Sigmoid colon (tissue), 6 donors: ENCODE measurements at regions not wholly inside any gene's neighbourhood (a gene's known extent, or its start where the extent isn't known, plus 50 kb on each side); places are given as distances from the start of the nearest gene placed in this dataset.

Experiments used
- DNase-seq: peaks from one replicate; pipeline ENCODE4 v3.0.0-alpha.2; 2019
- H3K27ac ChIP-seq, 4 donors: fragments of 200-600 bp; sonication (generic); one replicate each; pipeline ENCODE4 v1.5.1; 2016 to 2019; ENCODE audit warnings: mild to moderate bottlenecking in 1 of 4
- H3K27me3 ChIP-seq, 3 donors: fragments of 200-600 bp; sonication (generic); one replicate each; pipeline ENCODE4 v1.5.1; 2019; ENCODE audit warnings: mild to moderate bottlenecking in 1 of 3
- H3K36me3 ChIP-seq, 4 donors: fragments of 200-600 bp; sonication (generic); one replicate each; pipeline ENCODE4 v1.5.1; 2016 to 2019
- H3K4me1 ChIP-seq, 4 donors: fragments of 200-600 bp; sonication (generic); one replicate each; pipeline ENCODE4 v1.5.1; 2017 to 2019
- H3K4me3 ChIP-seq, 4 donors: fragments of 200-600 bp; sonication (generic); one replicate each; pipeline ENCODE4 v1.5.1; 2017 to 2019; ENCODE audit warnings: mild to moderate bottlenecking in 2 of 4, moderate library complexity in 1 of 4
- H3K9me3 ChIP-seq, 4 donors: fragments of 200-600 bp in 3 of 4; sonication (generic) in 3 of 4; one replicate each; pipeline versions ENCODE4 v1.5.1 to v1.6.1; 2013 to 2019
- EP300 ChIP-seq, 4 donors: sonication (generic); formaldehyde crosslinking; IDR thresholded peaks; one replicate each; pipeline ENCODE4 v1.6.1; 2017; ENCODE audit warnings: antibody characterized with exemption in 4 of 4
- POLR2A ChIP-seq, 2 donors: fragments of 450-650 bp; IDR thresholded peaks; one replicate each; pipeline ENCODE4 v1.6.1; 2016; ENCODE audit warnings: antibody characterized with exemption in 2 of 2, mild to moderate bottlenecking in 2 of 2, moderate library complexity in 2 of 2
- POLR2AphosphoS5 ChIP-seq, 4 donors: sonication (generic); formaldehyde crosslinking; IDR thresholded peaks; one replicate each; pipeline ENCODE4 v1.6.1; 2017; ENCODE audit warnings: antibody characterized with exemption in 4 of 4
- WGBS, 2 donors: extraction: QIAGEN DNeasy Blood & Tissue Kit; methylation state at CpG; one replicate each; pipeline ENCODE4 v1.1.7; 2013; 5-methylcytosine and 5-hydroxymethylcytosine counted together
- intact Hi-C: fragments of 100-400 bp; cut with DNase I; formaldehyde crosslinking; loops from one replicate; pipeline ENCODE4 v1.15.1; 2023
- TF ChIP-seq, protein P1 (sequence below), 4 experiments: fragments of 450-650 bp in 3 of 4; fragments of 200-600 bp in 1 of 4; IDR thresholded peaks; one replicate each; pipeline ENCODE4 v1.5.1; 2016 to 2019; ENCODE audit warnings: antibody characterized with exemption in 4 of 4, mild to moderate bottlenecking in 3 of 4, moderate library complexity in 2 of 4
- donor health status: healthy with polysubstance abuse.
- donor health status: healthy.

DNA sequence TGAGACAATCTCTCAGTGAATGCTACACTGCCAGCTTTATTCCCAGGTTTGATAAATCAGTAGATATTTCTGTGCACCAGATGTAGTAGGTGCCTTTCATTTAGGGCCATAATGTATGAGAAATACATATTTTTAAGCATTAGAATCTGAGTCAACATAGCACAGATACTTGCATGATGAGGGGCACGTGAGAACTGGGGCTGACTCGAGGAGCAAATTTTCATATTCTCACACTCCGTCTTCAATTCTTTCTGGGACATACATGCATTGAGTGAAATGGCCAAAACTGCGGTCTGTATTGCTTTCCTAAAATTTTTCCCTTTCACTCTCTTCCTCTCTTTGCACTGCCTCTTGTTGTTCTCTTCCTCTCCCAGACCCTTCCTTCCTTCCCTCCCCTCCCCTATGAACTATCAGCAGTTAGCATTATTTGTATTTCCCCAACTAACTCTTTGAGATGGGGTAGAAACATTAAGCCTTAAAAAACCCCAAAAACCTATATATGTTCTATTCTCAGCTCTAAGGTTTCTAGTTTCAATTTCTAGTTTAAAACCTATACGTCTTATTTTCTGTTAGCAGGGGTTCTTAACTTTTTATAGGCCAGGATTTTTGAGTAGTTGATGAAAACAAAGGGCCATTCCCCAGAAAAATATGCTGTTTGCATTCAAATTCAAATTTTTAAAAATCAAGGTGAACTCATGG is 289.1 kb downstream of the PTBP2 start:
- Histone ChIP-seq H3K27me3 (no peaks in the 10 kb centered on the region), H3K9me3 (no peaks in the 10 kb centered on the region), H3K27ac (no peak overlapping the region), H3K4me3 (no peak overlapping the region), H3K4me1 (peaks cover 0 to 4% (median 0%) of the 10 kb centered on the region in 4 donors), H3K36me3 (no peaks in the 10 kb centered on the region)
- intact Hi-C loops, result no loop called here
- TF ChIP-seq, protein P1, sequence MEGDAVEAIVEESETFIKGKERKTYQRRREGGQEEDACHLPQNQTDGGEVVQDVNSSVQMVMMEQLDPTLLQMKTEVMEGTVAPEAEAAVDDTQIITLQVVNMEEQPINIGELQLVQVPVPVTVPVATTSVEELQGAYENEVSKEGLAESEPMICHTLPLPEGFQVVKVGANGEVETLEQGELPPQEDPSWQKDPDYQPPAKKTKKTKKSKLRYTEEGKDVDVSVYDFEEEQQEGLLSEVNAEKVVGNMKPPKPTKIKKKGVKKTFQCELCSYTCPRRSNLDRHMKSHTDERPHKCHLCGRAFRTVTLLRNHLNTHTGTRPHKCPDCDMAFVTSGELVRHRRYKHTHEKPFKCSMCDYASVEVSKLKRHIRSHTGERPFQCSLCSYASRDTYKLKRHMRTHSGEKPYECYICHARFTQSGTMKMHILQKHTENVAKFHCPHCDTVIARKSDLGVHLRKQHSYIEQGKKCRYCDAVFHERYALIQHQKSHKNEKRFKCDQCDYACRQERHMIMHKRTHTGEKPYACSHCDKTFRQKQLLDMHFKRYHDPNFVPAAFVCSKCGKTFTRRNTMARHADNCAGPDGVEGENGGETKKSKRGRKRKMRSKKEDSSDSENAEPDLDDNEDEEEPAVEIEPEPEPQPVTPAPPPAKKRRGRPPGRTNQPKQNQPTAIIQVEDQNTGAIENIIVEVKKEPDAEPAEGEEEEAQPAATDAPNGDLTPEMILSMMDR (IDR thresholded peaks at IDR 0.05), result no peak
- TF ChIP-seq EP300 (IDR thresholded peaks at IDR 0.05) (no peak), POLR2AphosphoS5 (IDR thresholded peaks at IDR 0.05) (no peak)
- no peak for DNase-seq
- whole genome bisulfite sequencing, 2 donors, result 89 to 92% methylated on average over 5 of the region's 5 CpGs

- H3K27ac ChIP-seq, result no peak overlapping the region
- no peaks in the 10 kb centered on the region for H3K27me3 ChIP-seq
- no peaks in the 10 kb centered on the region for H3K9me3 ChIP-seq
- H3K4me3 ChIP-seq, result no peak overlapping the region
- intact Hi-C loops, result no loop called here
- no peak for DNase-seq
- H3K36me3 ChIP-seq, result no peaks in the 10 kb centered on the region
- TF ChIP-seq POLR2A (IDR thresholded peaks at IDR 0.05), result no peak
- no peak for TF ChIP-seq EP300 (IDR thresholded peaks at IDR 0.05)
- no peak for TF ChIP-seq POLR2AphosphoS5 (IDR thresholded peaks at IDR 0.05)
- TF ChIP-seq, protein P1 (IDR thresholded peaks at IDR 0.05), result no peak
- peaks cover 0 to 4% (median 0%) of the 10 kb centered on the region in 4 donors for H3K4me1 ChIP-seq
- WGBS, 2 donors, result 87 to 98% methylated on average over 2 of the region's 2 CpGs
These were observed 291.6 kb downstream of the PTBP2 start for GRCh38 chr1:97013136-97013535.

DNA sequence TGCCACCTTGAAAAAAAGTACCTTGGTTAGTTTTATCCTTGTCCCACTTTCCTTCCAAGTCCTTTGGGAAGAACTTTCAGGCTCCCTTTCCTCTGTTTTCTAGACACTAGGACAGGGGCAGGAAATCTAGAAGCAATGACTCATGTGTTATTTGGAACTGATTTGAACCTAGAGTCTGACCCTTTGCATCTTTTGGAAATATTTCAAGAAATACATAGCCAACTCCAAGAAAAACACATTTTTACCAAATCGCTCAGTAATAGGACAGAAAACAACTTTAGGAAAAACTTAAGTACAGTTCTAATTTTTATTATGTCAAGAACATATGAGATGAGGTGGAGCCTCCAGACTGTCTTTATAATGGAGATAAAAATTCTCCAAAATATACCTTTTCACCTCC is 292.4 kb downstream of the PTBP2 start:
- H3K4me3 ChIP-seq, result no peak overlapping the region
- 69 to 73% methylated on average over 1 of the region's 1 CpG for WGBS, 2 donors
- H3K36me3 ChIP-seq, result no peaks in the 10 kb centered on the region
- DNase-seq, result no peak
- no peaks in the 10 kb centered on the region for H3K9me3 ChIP-seq
- H3K27ac ChIP-seq, result no peak overlapping the region
- TF ChIP-seq EP300 (IDR thresholded peaks at IDR 0.05) (no peak), POLR2A (IDR thresholded peaks at IDR 0.05) (no peak), POLR2AphosphoS5 (IDR thresholded peaks at IDR 0.05) (no peak)
- TF ChIP-seq, protein P1 (IDR thresholded peaks at IDR 0.05), result no peak
- peaks cover 0 to 4% (median 0%) of the 10 kb centered on the region in 4 donors for H3K4me1 ChIP-seq
- no peaks in the 10 kb centered on the region for H3K27me3 ChIP-seq
- intact Hi-C loops, result no loop called here

- TF ChIP-seq, protein P1 (IDR thresholded peaks at IDR 0.05), result no peak
- TF ChIP-seq POLR2AphosphoS5 (IDR thresholded peaks at IDR 0.05) (no peak), EP300 (IDR thresholded peaks at IDR 0.05) (no peak), POLR2A (IDR thresholded peaks at IDR 0.05) (no peak)
- intact Hi-C loops, result no loop called here
- WGBS, 2 donors, result 80 to 85% methylated on average over 1 of the region's 1 CpG
- H3K27ac ChIP-seq, result no peak overlapping the region
- H3K9me3 ChIP-seq, result no peaks in the 10 kb centered on the region
- DNase-seq, result no peak
- H3K27me3 ChIP-seq, result no peaks in the 10 kb centered on the region
- peaks cover 0 to 4% (median 0%) of the 10 kb centered on the region in 4 donors for H3K4me1 ChIP-seq
- H3K4me3 ChIP-seq, result no peak overlapping the region
- H3K36me3 ChIP-seq, result no peaks in the 10 kb centered on the region
These were observed 292.8 kb downstream of the PTBP2 start for GRCh38 chr1:97014426-97014825.

- no peaks in the 10 kb centered on the region for H3K9me3 ChIP-seq
- no peak for TF ChIP-seq POLR2AphosphoS5 (IDR thresholded peaks at IDR 0.05)
- TF ChIP-seq, protein P1 (IDR thresholded peaks at IDR 0.05), result no peak
- no peak for TF ChIP-seq EP300 (IDR thresholded peaks at IDR 0.05)
- TF ChIP-seq POLR2A (IDR thresholded peaks at IDR 0.05), result no peak
These were observed 296.3 kb downstream of the PTBP2 start for GRCh38 chr1:97017895-97018294.

More at GRCh38 chr1:97017895-97018294, 296.3 kb downstream of the PTBP2 start:
- Histone ChIP-seq H3K36me3 (no peaks in the 10 kb centered on the region), H3K27ac (no peak overlapping the region), H3K4me1 (peaks cover 0 to 4% (median 0%) of the 10 kb centered on the region in 4 donors), H3K4me3 (no peak overlapping the region), H3K27me3 (no peaks in the 10 kb centered on the region)
- 63 to 74% methylated on average over 2 of the region's 2 CpGs for WGBS, 2 donors
- DNase-seq, result no peak
- intact Hi-C loops, result no loop called here
